Heart left ventricle (tissue), 13 donors: ENCODE measurements at regions not wholly inside any gene's neighbourhood (a gene's known extent, or its start where the extent isn't known, plus 50 kb on each side); places are given as distances from the start of the nearest gene placed in this dataset.

Experiments
- POLR2A ChIP-seq, 2 donors: fragments of 450-650 bp; IDR thresholded peaks; one replicate each; pipeline ENCODE4 v1.6.1; 2017; ENCODE audit warnings: antibody characterized with exemption in 2 of 2, mild to moderate bottlenecking in 2 of 2, moderate library complexity in 2 of 2
- TF ChIP-seq, protein P1 (sequence below), 12 donors: fragments of 200-600 bp; sonication (generic) in 4 of 12; IDR thresholded peaks; one replicate each; pipeline versions ENCODE4 v1.5.0 to v1.8.0; 2018 to 2022; ENCODE audit warnings: antibody characterized with exemption in 12 of 12, mild to moderate bottlenecking in 5 of 12
- donor health status: ischemic (EF 13 %, LVEDD 7.1; RV severe dilation, severe dysfunction).
- donor health status: DM: no; HTN: yes; CAD: no.
- donor health status: DM: no; HTN: no; CAD: no.
- donor health status: ischemic (EF 25% LVEDD 6.9; RV normal size, moderate dysfunction).
- donor health status: ischemic (EF 25% LVEDD 5.7; RV mildly dilated, moderate dysfunction).
- donor health status: ischemic (EF 35%, LVEDD 5.7; RV mildly dilated, moderate dysfunction).
- donor health status: nonischemic (EF 11% LVEDD 7.7; RV severe dilation, severe dysfunction).
- donor health status: DM: yes; HTN: yes; CAD: no.
- donor health status: PGD.
- donor health status: ischemic (EF 29% LVEDD 5.4; RV normal size, mild dysfunction).
- donor health status: nonischemic (EF 23%, LVEDD 6.1; RV moderate dilation, normal function).

DNA sequence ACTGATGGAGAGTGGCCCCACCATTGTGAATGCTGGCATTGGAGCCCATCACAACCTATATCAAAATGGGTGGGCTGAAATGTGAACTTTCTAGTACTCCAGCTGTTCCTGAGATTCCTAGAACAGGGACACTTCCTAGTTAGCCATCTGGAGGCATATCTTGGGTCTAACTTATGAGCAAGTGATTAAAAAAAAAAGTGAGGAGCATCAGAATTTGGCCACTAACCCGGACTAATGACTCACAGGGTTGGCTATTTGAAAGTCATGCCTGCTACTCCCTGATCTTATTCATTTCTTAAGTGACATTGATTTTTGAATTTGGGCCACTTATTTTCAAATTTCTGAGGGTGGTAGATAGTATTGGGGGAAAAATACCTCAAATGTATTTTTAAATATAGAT, 216.6 kb downstream of the HRH4 start:
- TF ChIP-seq, protein P1, sequence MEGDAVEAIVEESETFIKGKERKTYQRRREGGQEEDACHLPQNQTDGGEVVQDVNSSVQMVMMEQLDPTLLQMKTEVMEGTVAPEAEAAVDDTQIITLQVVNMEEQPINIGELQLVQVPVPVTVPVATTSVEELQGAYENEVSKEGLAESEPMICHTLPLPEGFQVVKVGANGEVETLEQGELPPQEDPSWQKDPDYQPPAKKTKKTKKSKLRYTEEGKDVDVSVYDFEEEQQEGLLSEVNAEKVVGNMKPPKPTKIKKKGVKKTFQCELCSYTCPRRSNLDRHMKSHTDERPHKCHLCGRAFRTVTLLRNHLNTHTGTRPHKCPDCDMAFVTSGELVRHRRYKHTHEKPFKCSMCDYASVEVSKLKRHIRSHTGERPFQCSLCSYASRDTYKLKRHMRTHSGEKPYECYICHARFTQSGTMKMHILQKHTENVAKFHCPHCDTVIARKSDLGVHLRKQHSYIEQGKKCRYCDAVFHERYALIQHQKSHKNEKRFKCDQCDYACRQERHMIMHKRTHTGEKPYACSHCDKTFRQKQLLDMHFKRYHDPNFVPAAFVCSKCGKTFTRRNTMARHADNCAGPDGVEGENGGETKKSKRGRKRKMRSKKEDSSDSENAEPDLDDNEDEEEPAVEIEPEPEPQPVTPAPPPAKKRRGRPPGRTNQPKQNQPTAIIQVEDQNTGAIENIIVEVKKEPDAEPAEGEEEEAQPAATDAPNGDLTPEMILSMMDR (IDR thresholded peaks at IDR 0.05) = no peak
- TF ChIP-seq POLR2A (IDR thresholded peaks at IDR 0.05) = no peak
